GM18519 (cell line): ENCODE measurements at regions not wholly inside any gene's neighbourhood (a gene's known extent, or its start where the extent isn't known, plus 50 kb on each side); places are given as distances from the start of the nearest gene placed in this dataset.

Experiments used
- ATAC-seq: cut with Tn5 transposase; IDR thresholded peaks from one replicate; pipeline ENCODE4 v1.9.1; 2021; ENCODE audit warnings: mild to moderate bottlenecking, moderate library complexity; ENCODE audit not compliant: unreplicated experiment, low FRiP score

GRCh38 chr20:20768202-20768815 is 55.9 kb upstream of the RALGAPA2 start:
- ATAC-seq: no peak

- no peak for ATAC-seq
Measured at GRCh38 chr20:20765696-20766365, 53.4 kb upstream of the RALGAPA2 start.

- no peak for ATAC-seq
Measured at GRCh38 chr20:20763650-20764049, 51.2 kb upstream of the RALGAPA2 start.
